IMR-90 (cell line): ENCODE measurements at regions not wholly inside any gene's neighbourhood (a gene's known extent, or its start where the extent isn't known, plus 50 kb on each side); places are given as distances from the start of the nearest gene placed in this dataset.
A peak's percentile ranks its signal among the peaks of the same experiment; 100 is the strongest.

Experiments
- ATAC-seq: fragments of 200-7000 bp; cut with Tn5 transposase; 2 replicates; pipeline ENCODE4 v1.9.1; 2020; ENCODE audit warnings: low read depth, mild to moderate bottlenecking, moderate library complexity
- BruUV-seq: library from RNA; stranded (reverse); fragments of 400-500 nt; replicated peaks from 2 replicates; lab custom pipeline; 2021; lab: Mats Ljungman, UMichigan
- CTCF ChIA-PET: fragments of 300-600 bp; formaldehyde crosslinking; extraction: SDS; loops from one replicate; lab custom pipeline; 2021; ENCODE audit warnings: antibody characterized with exemption; lab: Yijun Ruan, JAX
- POLR2A ChIA-PET: fragments of 300-600 bp; sonication (Branson Sonifier 250); formaldehyde crosslinking; loops from one replicate; lab custom pipeline; 2022; ENCODE audit warnings: antibody characterized with exemption; ENCODE audit not compliant: unreplicated experiment; lab: Charles Lee
- DNase-seq: peaks from one replicate; pipeline ENCODE4 v3.0.0; 2013
- H2AFZ ChIP-seq: replicated peaks from 2 replicates; pipeline ENCODE3; 2013; ENCODE audit warnings: low read length, mild to moderate bottlenecking; ENCODE audit not compliant: poor library complexity
- H2AK5ac ChIP-seq: 2 replicates; pipeline ENCODE4 v1.6.1; 2013; ENCODE audit warnings: low read depth, low read length, inconsistent platforms
- H2AK9ac ChIP-seq: replicated peaks from 2 replicates; pipeline ENCODE3; 2013; ENCODE audit warnings: mild to moderate bottlenecking, low read depth, low read length, moderate library complexity; ENCODE audit not compliant: poor library complexity
- H2BK120ac ChIP-seq: 2 replicates; pipeline ENCODE4 v1.6.1; 2013; ENCODE audit warnings: low read depth, low read length, inconsistent platforms
- H2BK15ac ChIP-seq: 3 replicates; pipeline ENCODE4 v1.6.1; 2013; ENCODE audit warnings: low read depth, low read length, inconsistent platforms
- H2BK20ac ChIP-seq: 2 replicates; pipeline ENCODE4 v1.6.1; 2013; ENCODE audit warnings: low read depth, mild to moderate bottlenecking, inconsistent platforms, low read length, moderate library complexity
- H2BK5ac ChIP-seq: 2 replicates; pipeline ENCODE4 v1.6.1; 2013; ENCODE audit warnings: mild to moderate bottlenecking, low read depth, low read length, inconsistent platforms; ENCODE audit not compliant: poor library complexity, severe bottlenecking
- H3K14ac ChIP-seq: replicated peaks from 2 replicates; pipeline ENCODE4 v1.6.1; 2013; ENCODE audit warnings: low read depth, low read length, inconsistent platforms
- H3K18ac ChIP-seq: 2 replicates; pipeline ENCODE4 v1.6.1; 2013; ENCODE audit warnings: low read depth, low read length, control low read depth
- H3K23ac ChIP-seq: 2 replicates; pipeline ENCODE4 v1.6.1; 2013; ENCODE audit warnings: low read depth, low read length, inconsistent platforms
- H3K27ac ChIP-seq: 2 replicates; pipeline ENCODE4 v1.5.1; 2013; ENCODE audit warnings: mild to moderate bottlenecking, control low read depth, low read length; ENCODE audit not compliant: insufficient read depth
- H3K27me3 ChIP-seq: 2 replicates; pipeline ENCODE4 v1.6.1; 2013; ENCODE audit warnings: low read length; ENCODE audit not compliant: control insufficient read depth, insufficient read depth
- H3K36me3 ChIP-seq: 2 replicates; pipeline ENCODE4 v1.6.1; 2013; ENCODE audit warnings: low read length, mixed read lengths; ENCODE audit not compliant: control insufficient read depth, insufficient read depth
- H3K4ac ChIP-seq: 2 replicates; pipeline ENCODE4 v1.6.1; 2013; ENCODE audit warnings: low read depth, low read length, inconsistent platforms
- H3K4me1 ChIP-seq: 2 replicates; pipeline ENCODE4 v1.6.1; 2013; ENCODE audit warnings: low read length, mixed read lengths; ENCODE audit not compliant: control insufficient read depth, insufficient read depth
- H3K4me2 ChIP-seq: 2 replicates; pipeline ENCODE4 v1.6.1; 2013; ENCODE audit warnings: low read depth, mild to moderate bottlenecking, control low read depth, low read length, moderate library complexity
- H3K4me3 ChIP-seq: 2 replicates; pipeline ENCODE4 v1.5.1; 2013; ENCODE audit warnings: low read depth, mild to moderate bottlenecking, control low read depth, low read length, moderate library complexity; ENCODE audit not compliant: insufficient read depth
- H3K56ac ChIP-seq: 2 replicates; pipeline ENCODE4 v1.6.1; 2013; ENCODE audit warnings: low read length, inconsistent platforms; ENCODE audit not compliant: insufficient read depth; ENCODE audit errors: extremely low read depth
- H3K79me1 ChIP-seq, 2 experiments: 2 replicates each; pipeline ENCODE4 v1.6.1; 2013; ENCODE audit warnings: low read length in 2 of 2, inconsistent platforms in 1 of 2, low read depth in 1 of 2
- H3K9ac ChIP-seq: 2 replicates; pipeline ENCODE4 v1.6.1; 2013; ENCODE audit warnings: low read depth, low read length, control low read depth
- H3K9me1 ChIP-seq: 2 replicates; pipeline ENCODE4 v1.6.1; 2013; ENCODE audit warnings: low read length, inconsistent platforms; ENCODE audit not compliant: insufficient read depth
- H3K9me3 ChIP-seq: 2 replicates; pipeline ENCODE4 v1.6.1; 2013; ENCODE audit warnings: low read length; ENCODE audit not compliant: control insufficient read depth, insufficient read depth
- H4K20me1 ChIP-seq: 2 replicates; pipeline ENCODE4 v1.6.1; 2013; ENCODE audit warnings: low read length, inconsistent platforms; ENCODE audit not compliant: insufficient read depth
- H4K5ac ChIP-seq: 2 replicates; pipeline ENCODE4 v1.6.1; 2013; ENCODE audit warnings: mild to moderate bottlenecking, low read depth, low read length, control low read depth
- H4K8ac ChIP-seq, 2 experiments: 2 replicates each; pipeline ENCODE4 v1.6.1; 2013; ENCODE audit warnings: low read depth in 2 of 2, low read length in 2 of 2, control low read depth in 1 of 2, inconsistent platforms in 1 of 2
- H4K91ac ChIP-seq: 2 replicates; pipeline ENCODE4 v1.6.1; 2013; ENCODE audit warnings: low read depth, low read length, inconsistent platforms; ENCODE audit not compliant: insufficient read depth
- CEBPB ChIP-seq: IDR thresholded peaks from 2 replicates; pipeline ENCODE4 v1.6.1; 2012; ENCODE audit warnings: low read depth, low read length, improper control_type of control experiment
- MAFK ChIP-seq: IDR thresholded peaks from 2 replicates; pipeline ENCODE4 v1.6.1; 2012; ENCODE audit warnings: low read depth, low read length, improper control_type of control experiment
- MXI1 ChIP-seq: IDR thresholded peaks from 2 replicates; pipeline ENCODE4 v1.6.1; 2012; ENCODE audit warnings: low read depth, mild to moderate bottlenecking, low read length, moderate library complexity, borderline replicate concordance
- WGBS, 2 experiments: methylation state at CpG; one replicate each; pipeline versions ENCODE4 v1.1.5 to v1.1.7; 2013; ENCODE audit warnings: missing lambda C conversion rate in 2 of 2; ENCODE audit not compliant: insufficient read length in 1 of 2; ENCODE audit errors: extremely low coverage in 2 of 2; 5-methylcytosine and 5-hydroxymethylcytosine counted together
- dilution Hi-C: fragments of 300-500 bp; cut with HindIII; formaldehyde crosslinking; loops from one replicate; pipeline ENCODE4 v1.14.3; 2018; ENCODE audit warnings: low sequenced_read_pairs; ENCODE audit not compliant: unreplicated experiment
- in situ Hi-C: fragments of 300-500 bp; cut with MboI; formaldehyde crosslinking; loops from 3 replicates; pipeline ENCODE4 v1.14.3; 2019; ENCODE audit warnings: low sequenced_read_pairs, inconsistent platforms, mixed read lengths
- intact Hi-C: fragments of 100-400 bp; cut with micrococcal nuclease; formaldehyde crosslinking; loops from 2 replicates; pipeline ENCODE4 v1.10.0; 2022
- TF ChIP-seq, protein P1 (sequence below): conservative IDR thresholded peaks from 2 replicates; pipeline ENCODE4 v1.5.1; 2012; ENCODE audit warnings: mild to moderate bottlenecking, low read depth, low read length, improper control_type of control experiment

DNA sequence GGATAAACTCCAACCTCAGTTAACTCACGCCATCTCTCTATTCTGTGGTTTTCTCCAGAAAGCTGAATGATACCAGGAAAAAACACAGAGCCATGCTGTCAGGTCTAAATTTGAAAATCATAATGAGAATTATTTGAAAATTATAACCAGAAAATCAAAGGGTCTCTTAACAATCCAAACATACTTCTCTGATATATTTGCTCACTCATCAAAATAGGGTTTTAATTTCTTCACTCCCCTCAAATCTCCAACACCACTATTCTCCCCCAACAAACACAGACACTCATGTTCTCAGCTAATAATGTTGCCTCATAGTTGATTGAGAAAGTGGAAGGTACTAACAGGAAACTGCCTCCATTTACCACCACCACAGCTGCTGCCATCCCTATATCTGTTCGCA lies 375.5 kb downstream of the TLE1 start:
- H4K5ac ChIP-seq: no peak overlapping the region
- POLR2A ChIA-PET: no interaction called here
- no peak overlapping the region for H3K56ac ChIP-seq
- H3K9me3 ChIP-seq: peaks cover 2% of the 10 kb centered on the region; the same call in 1 of the 2 replicates
- no peaks in the 10 kb centered on the region; the same call in 1 of the 2 replicates for H3K27me3 ChIP-seq
- H3K4ac ChIP-seq: no peak overlapping the region
- H3K18ac ChIP-seq: no peak overlapping the region
- no peaks in the 10 kb centered on the region for H4K20me1 ChIP-seq
- DNase-seq (no peak), ATAC-seq (no peak)
- in situ Hi-C loops (no loop called here), dilution Hi-C loops (no loop called here), intact Hi-C loops (no loop called here)
- H3K23ac ChIP-seq: no peak overlapping the region
- no peak overlapping the region for H4K91ac ChIP-seq
- H3K9me1 ChIP-seq: no peaks in the 10 kb centered on the region
- H3K14ac ChIP-seq: no peak overlapping the region
- H3K36me3 ChIP-seq: no peaks in the 10 kb centered on the region
- H3K4me1 ChIP-seq: peaks cover 3% of the 10 kb centered on the region; the same call in 1 of the 2 replicates
- CTCF ChIA-PET: interaction anchor here (0.6 kb wide), 1 partner anchor 551 kb away, joined by 3 read pairs; no protein-coding TSS in a partner anchor
- no peak overlapping the region for H2BK15ac ChIP-seq
- no TSS peak for BruUV-seq
- TF ChIP-seq, protein P1, sequence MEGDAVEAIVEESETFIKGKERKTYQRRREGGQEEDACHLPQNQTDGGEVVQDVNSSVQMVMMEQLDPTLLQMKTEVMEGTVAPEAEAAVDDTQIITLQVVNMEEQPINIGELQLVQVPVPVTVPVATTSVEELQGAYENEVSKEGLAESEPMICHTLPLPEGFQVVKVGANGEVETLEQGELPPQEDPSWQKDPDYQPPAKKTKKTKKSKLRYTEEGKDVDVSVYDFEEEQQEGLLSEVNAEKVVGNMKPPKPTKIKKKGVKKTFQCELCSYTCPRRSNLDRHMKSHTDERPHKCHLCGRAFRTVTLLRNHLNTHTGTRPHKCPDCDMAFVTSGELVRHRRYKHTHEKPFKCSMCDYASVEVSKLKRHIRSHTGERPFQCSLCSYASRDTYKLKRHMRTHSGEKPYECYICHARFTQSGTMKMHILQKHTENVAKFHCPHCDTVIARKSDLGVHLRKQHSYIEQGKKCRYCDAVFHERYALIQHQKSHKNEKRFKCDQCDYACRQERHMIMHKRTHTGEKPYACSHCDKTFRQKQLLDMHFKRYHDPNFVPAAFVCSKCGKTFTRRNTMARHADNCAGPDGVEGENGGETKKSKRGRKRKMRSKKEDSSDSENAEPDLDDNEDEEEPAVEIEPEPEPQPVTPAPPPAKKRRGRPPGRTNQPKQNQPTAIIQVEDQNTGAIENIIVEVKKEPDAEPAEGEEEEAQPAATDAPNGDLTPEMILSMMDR: no peak
- no peak for TF ChIP-seq MXI1
- TF ChIP-seq CEBPB: no peak
- TF ChIP-seq MAFK: peak; percentile 52; the same call in 1 of the 2 replicates
- H3K4me2 ChIP-seq: no peak overlapping the region
- no peak overlapping the region for H3K4me3 ChIP-seq
- H3K79me1 ChIP-seq: no peaks in the 10 kb centered on the region
- no peak overlapping the region for H3K9ac ChIP-seq
- H2BK120ac ChIP-seq: no peak overlapping the region
- no peak overlapping the region for H2BK5ac ChIP-seq
- no peak overlapping the region for H2BK20ac ChIP-seq
- no peak overlapping the region for H3K27ac ChIP-seq
- no peak overlapping the region for H2AFZ ChIP-seq
- H4K8ac ChIP-seq: no peak overlapping the region
- no peak overlapping the region for H2AK5ac ChIP-seq
- no peak overlapping the region for H2AK9ac ChIP-seq
- no CpG with 5 or more reads among the region's 2 CpGs for WGBS, 2 experiments
